Activated CD8-positive, alpha-beta memory T cell treated with anti-CD3 and anti-CD28 coated beads, Interleukin-2, amount 10 ng/mL, durations not matched to agents 7 days and 5 days (primary cell): ENCODE measurements at regions not wholly inside any gene's neighbourhood (a gene's known extent, or its start where the extent isn't known, plus 50 kb on each side); places are given as distances from the start of the nearest gene placed in this dataset.
"Not testable (repeated sequence)": the region's sequence is repeated elsewhere in the genome, so short reads cannot be mapped to it uniquely, and the experiment has no call there.

Experiments
- ATAC-seq: fragments of 150-1000 bp; cut with Tn5 transposase; one replicate; pipeline ENCODE4 v1.10.0; 2021; ENCODE audit warnings: moderate library complexity
- CTCF ChIA-PET: fragments of 350-600 bp; sonication (Branson Sonifier 250); formaldehyde crosslinking; loops from one replicate; lab custom pipeline; 2021; ENCODE audit warnings: antibody characterized with exemption; lab: Charles Lee
- DNase-seq: peaks from one replicate; pipeline ENCODE4 v3.0.0-alpha.2; 2020
- H3K27ac Mint-ChIP-seq: one replicate; pipeline ENCODE4 v1.8.0; 2021; ENCODE audit warnings: mild to moderate bottlenecking, mixed read lengths
- H3K27me3 Mint-ChIP-seq: one replicate; pipeline ENCODE4 v1.8.0; 2021; ENCODE audit warnings: mixed read lengths
- H3K36me3 Mint-ChIP-seq: one replicate; pipeline ENCODE4 v1.8.0; 2021; ENCODE audit warnings: mild to moderate bottlenecking, mixed read lengths
- H3K4me1 Mint-ChIP-seq: one replicate; pipeline ENCODE4 v1.8.0; 2021; ENCODE audit warnings: mixed read lengths
- H3K4me3 Mint-ChIP-seq: one replicate; pipeline ENCODE4 v1.8.0; 2021; ENCODE audit warnings: mild to moderate bottlenecking, moderate library complexity, mixed read lengths
- H3K9me3 Mint-ChIP-seq: one replicate; pipeline ENCODE4 v1.8.0; 2022; ENCODE audit warnings: low read depth, mixed read lengths

DNA sequence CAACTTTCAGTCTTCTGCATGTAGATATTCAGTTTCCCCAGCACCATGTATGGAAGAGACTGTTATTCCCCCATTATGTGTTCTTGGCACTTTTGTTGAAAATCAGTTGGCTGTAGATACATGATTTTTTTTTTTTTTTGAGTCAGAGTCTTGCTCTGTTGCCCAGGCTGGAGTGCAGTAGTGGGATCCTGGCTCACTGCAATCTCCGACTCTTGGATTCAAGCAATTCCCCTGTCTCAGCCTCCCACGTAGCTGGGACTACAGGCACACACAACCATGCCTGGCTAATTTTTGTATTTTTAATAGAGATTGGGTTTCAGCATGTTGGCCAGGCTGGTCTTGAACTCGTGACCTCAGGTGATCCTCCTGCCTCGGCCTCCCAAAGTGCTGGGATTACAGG, 201.0 kb upstream of the NMUR2 start:
- DNase-seq, H3K9me3 Mint-ChIP-seq, H3K4me3 Mint-ChIP-seq, ATAC-seq, H3K4me1 Mint-ChIP-seq, H3K27me3 Mint-ChIP-seq, CTCF ChIA-PET, H3K36me3 Mint-ChIP-seq, H3K27ac Mint-ChIP-seq: not testable (repeated sequence)

GRCh38 chr5:152606776-152607364, 201.8 kb upstream of the NMUR2 start:
- Mint-ChIP-seq H3K36me3 (no peaks in the 10 kb centered on the region), H3K27ac (no peak overlapping the region), H3K4me1 (no peaks in the 10 kb centered on the region), H3K9me3 (peaks cover 3% of the 10 kb centered on the region), H3K4me3 (no peak overlapping the region), H3K27me3 (no peaks in the 10 kb centered on the region)
- DNase-seq (no peak), ATAC-seq (no peak)
- CTCF ChIA-PET, result no interaction called here

DNA sequence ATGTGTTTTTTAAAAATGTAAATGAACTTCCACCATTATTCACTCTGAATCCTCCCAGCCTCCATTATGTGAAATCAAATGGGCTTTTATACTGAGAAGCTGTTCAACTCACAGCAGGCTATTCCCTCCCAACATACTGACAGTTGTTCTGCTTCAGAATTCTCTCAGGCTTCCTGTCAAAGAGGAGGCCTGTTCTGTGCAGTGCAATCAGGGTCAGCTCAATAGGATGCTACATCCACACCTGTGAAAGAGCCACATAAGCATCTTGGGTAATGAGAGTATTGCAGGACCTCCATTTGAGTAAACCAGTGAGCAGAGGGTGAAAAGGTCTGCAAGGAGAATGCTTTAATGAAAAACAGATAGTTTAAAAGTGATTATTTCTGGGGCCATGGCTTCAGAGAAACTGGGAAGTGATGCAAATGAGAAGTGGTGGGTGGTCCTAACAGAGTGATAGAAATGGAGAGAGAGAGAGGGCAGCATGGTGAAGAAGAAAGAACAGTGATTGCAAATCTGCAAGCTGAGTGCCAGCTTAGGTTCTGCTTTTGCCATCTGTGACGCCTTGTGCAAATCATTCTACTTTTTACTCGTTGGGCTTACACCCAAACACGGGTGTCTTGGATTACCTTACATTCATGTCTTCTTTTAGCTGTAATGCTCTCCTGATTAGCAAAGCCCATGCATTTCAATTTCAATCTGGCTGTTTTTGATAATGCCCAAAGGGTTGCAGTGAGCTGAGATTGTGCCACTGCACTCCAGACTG, 202.5 kb upstream of the NMUR2 start:
- no peaks in the 10 kb centered on the region for H3K36me3 Mint-ChIP-seq
- no peak overlapping the region for H3K4me3 Mint-ChIP-seq
- no peak for ATAC-seq
- H3K27ac Mint-ChIP-seq, result no peak overlapping the region
- CTCF ChIA-PET, result interaction anchor here (1.1 kb wide), 1 partner anchor 12 kb away, joined by 3 read pairs; no protein-coding TSS in a partner anchor
- H3K27me3 Mint-ChIP-seq, result no peaks in the 10 kb centered on the region
- DNase-seq, result no peak
- H3K4me1 Mint-ChIP-seq, result no peaks in the 10 kb centered on the region
- peaks cover 3% of the 10 kb centered on the region for H3K9me3 Mint-ChIP-seq

DNA sequence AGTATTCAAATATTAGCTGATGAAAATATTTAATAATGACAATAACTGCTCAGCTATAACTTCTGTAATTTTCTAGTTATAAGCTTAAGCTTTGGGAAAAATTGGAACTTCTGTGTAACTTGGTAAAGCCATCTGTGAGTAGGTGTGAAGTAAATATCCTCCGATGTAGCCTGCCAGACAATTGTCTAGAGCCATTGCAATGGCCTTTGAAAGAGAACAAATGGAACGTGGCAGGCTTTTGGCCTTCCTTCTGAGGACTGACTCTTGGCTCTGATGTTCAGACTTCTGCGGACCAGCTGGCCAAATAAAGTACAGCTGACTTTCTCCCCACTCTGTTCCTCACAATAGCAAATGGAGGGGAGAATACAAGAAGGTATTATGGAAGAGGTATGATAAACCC, 203.4 kb upstream of the NMUR2 start:
- no peaks in the 10 kb centered on the region for H3K36me3 Mint-ChIP-seq
- ATAC-seq (no peak), DNase-seq (no peak)
- H3K27ac Mint-ChIP-seq, result no peak overlapping the region
- CTCF ChIA-PET, result interaction anchor here (1.1 kb wide), 1 partner anchor 11 kb away, joined by 3 read pairs; no protein-coding TSS in a partner anchor
- no peak overlapping the region for H3K4me3 Mint-ChIP-seq
- no peaks in the 10 kb centered on the region for H3K4me1 Mint-ChIP-seq
- peaks cover 3% of the 10 kb centered on the region for H3K9me3 Mint-ChIP-seq
- no peaks in the 10 kb centered on the region for H3K27me3 Mint-ChIP-seq

- Mint-ChIP-seq H3K27me3 (no peaks in the 10 kb centered on the region), H3K9me3 (no peaks in the 10 kb centered on the region), H3K27ac (no peak overlapping the region), H3K4me3 (no peak overlapping the region), H3K36me3 (no peaks in the 10 kb centered on the region), H3K4me1 (no peaks in the 10 kb centered on the region)
- ATAC-seq, result no peak
- no peak for DNase-seq
- CTCF ChIA-PET, result interaction anchor here (1.2 kb wide), 1 partner anchor 12 kb away, joined by 3 read pairs; no protein-coding TSS in a partner anchor
These were observed 214.7 kb upstream of the NMUR2 start for GRCh38 chr5:152619756-152620155.

DNA sequence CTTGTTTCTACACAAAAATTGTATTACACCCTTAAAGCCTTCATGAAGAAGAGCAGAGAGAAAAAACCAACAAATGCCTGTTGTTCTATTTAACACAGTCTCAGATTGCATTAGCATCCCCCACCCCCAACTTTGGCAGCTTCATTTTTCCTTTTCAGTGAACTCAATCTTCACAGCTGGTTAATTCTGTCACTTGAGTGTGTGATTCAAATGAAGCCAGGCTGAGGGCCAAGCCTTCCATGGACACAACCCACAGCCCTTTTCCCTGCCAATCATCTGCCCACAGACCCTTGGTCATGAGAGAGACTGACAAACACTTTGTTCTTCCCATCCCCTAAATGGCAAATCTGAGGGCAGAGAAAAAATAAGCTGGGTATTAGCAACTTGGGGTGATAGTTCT, 217.5 kb upstream of the NMUR2 start:
- CTCF ChIA-PET, result no interaction called here
- no peaks in the 10 kb centered on the region for H3K36me3 Mint-ChIP-seq
- H3K9me3 Mint-ChIP-seq, result no peaks in the 10 kb centered on the region
- DNase-seq (no peak), ATAC-seq (no peak)
- H3K4me3 Mint-ChIP-seq, result no peak overlapping the region
- H3K27me3 Mint-ChIP-seq, result no peaks in the 10 kb centered on the region
- H3K4me1 Mint-ChIP-seq, result no peaks in the 10 kb centered on the region
- H3K27ac Mint-ChIP-seq, result no peak overlapping the region

DNA sequence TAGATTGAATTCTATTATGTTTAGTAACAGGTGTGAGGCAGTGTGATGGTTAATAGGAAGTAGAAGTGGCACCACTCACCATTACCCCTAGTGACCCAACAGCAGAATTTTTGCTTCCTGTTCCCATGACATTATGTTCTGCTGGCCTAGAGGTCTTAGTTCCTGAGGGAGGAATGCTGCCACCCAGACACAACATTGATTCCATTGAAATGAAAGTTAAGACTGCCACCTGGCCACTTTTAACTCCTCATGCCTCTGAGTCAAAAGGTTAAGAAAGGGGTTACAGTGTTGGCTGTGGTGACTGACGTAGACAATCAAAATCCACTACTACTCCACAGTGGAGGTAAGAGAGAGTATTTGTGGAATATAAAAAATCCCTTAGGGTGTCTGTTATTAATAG, 218.9 kb upstream of the NMUR2 start:
- CTCF ChIA-PET, result no interaction called here
- no peaks in the 10 kb centered on the region for H3K36me3 Mint-ChIP-seq
- DNase-seq (no peak), ATAC-seq (no peak)
- no peak overlapping the region for H3K4me3 Mint-ChIP-seq
- no peaks in the 10 kb centered on the region for H3K4me1 Mint-ChIP-seq
- H3K9me3 Mint-ChIP-seq, result no peaks in the 10 kb centered on the region
- no peak overlapping the region for H3K27ac Mint-ChIP-seq
- no peaks in the 10 kb centered on the region for H3K27me3 Mint-ChIP-seq

DNA sequence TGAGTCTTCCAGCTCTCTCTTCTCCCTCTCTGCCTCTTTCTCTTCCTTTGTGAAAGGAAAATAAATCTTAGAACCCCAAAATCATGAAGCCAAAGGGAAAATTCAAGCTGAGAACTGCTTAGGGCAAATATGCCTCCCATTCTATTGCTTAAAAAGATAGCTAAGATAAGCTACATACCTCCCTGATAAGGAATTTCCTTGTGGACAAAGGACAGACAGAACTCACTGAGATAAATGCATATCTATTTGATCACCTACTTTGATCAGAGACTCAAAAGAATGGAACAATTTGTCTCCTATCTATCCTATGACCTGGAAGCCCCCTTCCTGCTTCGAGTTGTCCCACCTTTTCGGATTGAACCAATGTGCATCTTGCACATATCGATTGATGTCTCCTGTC, 220.6 kb upstream of the NMUR2 start:
- no peak overlapping the region for H3K27ac Mint-ChIP-seq
- H3K4me1 Mint-ChIP-seq, result no peaks in the 10 kb centered on the region
- ATAC-seq, result no peak
- no peaks in the 10 kb centered on the region for H3K36me3 Mint-ChIP-seq
- H3K9me3 Mint-ChIP-seq, result no peaks in the 10 kb centered on the region
- no peak for DNase-seq
- no peak overlapping the region for H3K4me3 Mint-ChIP-seq
- CTCF ChIA-PET, result no interaction called here
- no peaks in the 10 kb centered on the region for H3K27me3 Mint-ChIP-seq

DNA sequence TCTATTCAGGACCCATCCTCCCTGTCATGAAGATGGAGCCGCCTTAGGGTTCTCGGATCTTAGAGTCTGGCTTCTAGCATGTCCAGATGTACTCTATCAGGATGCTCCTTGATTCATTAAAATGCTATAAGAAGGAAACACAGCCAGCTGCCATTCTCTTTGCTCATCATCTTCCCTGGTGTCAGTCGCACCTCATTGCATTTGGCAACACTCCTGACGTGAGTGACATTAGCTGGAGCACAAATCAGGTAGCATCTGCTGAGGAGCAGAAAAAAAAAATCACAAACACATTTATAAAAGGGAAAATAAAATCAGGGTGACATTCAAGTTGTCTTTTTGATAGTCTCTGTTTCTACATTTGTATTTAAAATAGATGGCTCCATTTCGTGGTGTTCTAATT, 226.1 kb upstream of the NMUR2 start:
- DNase-seq, result no peak
- CTCF ChIA-PET, result no interaction called here
- H3K27me3 Mint-ChIP-seq, result no peaks in the 10 kb centered on the region
- no peak for ATAC-seq
- H3K36me3 Mint-ChIP-seq, result no peaks in the 10 kb centered on the region
- no peak overlapping the region for H3K27ac Mint-ChIP-seq
- H3K9me3 Mint-ChIP-seq, result no peaks in the 10 kb centered on the region
- no peaks in the 10 kb centered on the region for H3K4me1 Mint-ChIP-seq
- no peak overlapping the region for H3K4me3 Mint-ChIP-seq

- no peaks in the 10 kb centered on the region for H3K9me3 Mint-ChIP-seq
- no peak overlapping the region for H3K27ac Mint-ChIP-seq
- H3K4me1 Mint-ChIP-seq, result no peaks in the 10 kb centered on the region
- no peaks in the 10 kb centered on the region for H3K36me3 Mint-ChIP-seq
- CTCF ChIA-PET, result no interaction called here
- no peak for DNase-seq
- ATAC-seq, result no peak
- H3K27me3 Mint-ChIP-seq, result no peaks in the 10 kb centered on the region
- no peak overlapping the region for H3K4me3 Mint-ChIP-seq
These were observed 227.3 kb upstream of the NMUR2 start for GRCh38 chr5:152632360-152632759.

GRCh38 chr5:152634586-152634985, 229.5 kb upstream of the NMUR2 start:
- Mint-ChIP-seq H3K4me1 (no peaks in the 10 kb centered on the region), H3K27ac (no peak overlapping the region), H3K36me3 (no peaks in the 10 kb centered on the region), H3K27me3 (no peaks in the 10 kb centered on the region), H3K4me3 (no peak overlapping the region), H3K9me3 (no peaks in the 10 kb centered on the region)
- CTCF ChIA-PET, result no interaction called here
- DNase-seq, result no peak
- no peak for ATAC-seq

GRCh38 chr5:152638996-152639552, 234.0 kb upstream of the NMUR2 start:
- CTCF ChIA-PET, result no interaction called here
- Mint-ChIP-seq H3K27ac (no peak overlapping the region), H3K36me3 (no peaks in the 10 kb centered on the region), H3K4me1 (no peaks in the 10 kb centered on the region), H3K27me3 (no peaks in the 10 kb centered on the region), H3K4me3 (no peak overlapping the region), H3K9me3 (no peaks in the 10 kb centered on the region)
- ATAC-seq (no peak), DNase-seq (no peak)

GRCh38 chr5:152641970-152642805, 237.1 kb upstream of the NMUR2 start:
- H3K36me3 Mint-ChIP-seq, result no peaks in the 10 kb centered on the region
- ATAC-seq (no peak), DNase-seq (no peak)
- no peak overlapping the region for H3K4me3 Mint-ChIP-seq
- CTCF ChIA-PET, result no interaction called here
- no peaks in the 10 kb centered on the region for H3K27me3 Mint-ChIP-seq
- H3K27ac Mint-ChIP-seq, result no peak overlapping the region
- no peaks in the 10 kb centered on the region for H3K4me1 Mint-ChIP-seq
- H3K9me3 Mint-ChIP-seq, result peaks cover 2% of the 10 kb centered on the region
